Coronary artery (tissue), 2 donors: ENCODE measurements at regions not wholly inside any gene's neighbourhood (a gene's known extent, or its start where the extent isn't known, plus 50 kb on each side); places are given as distances from the start of the nearest gene placed in this dataset.
A peak's percentile ranks its signal among the peaks of the same experiment; 100 is the strongest.

Experiments used
- DNase-seq: peaks from one replicate; pipeline ENCODE4 v3.0.0-alpha.2; 2017; ENCODE audit warnings: low spot score
- H3K27ac ChIP-seq, 2 donors: fragments of 200-600 bp; sonication (generic); one replicate each; pipeline ENCODE4 v1.5.1; 2016 to 2019
- H3K4me3 ChIP-seq: fragments of 200-600 bp; sonication (generic); 2 replicates; pipeline ENCODE4 v1.5.1; 2016; ENCODE audit warnings: mild to moderate bottlenecking, moderate library complexity
- CTCF ChIP-seq: fragments of 200-600 bp; sonication (generic); IDR thresholded peaks from one replicate; pipeline ENCODE4 v1.5.1; 2019; ENCODE audit warnings: antibody characterized with exemption

GRCh38 chr13:112145551-112146360 is 78.8 kb downstream of the SOX1 start:
- Histone ChIP-seq H3K4me3 (no peak overlapping the region), H3K27ac (no peak overlapping the region)
- TF ChIP-seq CTCF: no peak
- peak; percentile 50 for DNase-seq

GRCh38 chr13:112150352-112150751 is 83.4 kb downstream of the SOX1 start:
- DNase-seq: no peak
- TF ChIP-seq CTCF: no peak
- H3K4me3 ChIP-seq: no peak overlapping the region
- no peak overlapping the region for H3K27ac ChIP-seq

GRCh38 chr13:112152846-112153245 is 85.9 kb downstream of the SOX1 start:
- Histone ChIP-seq H3K4me3 (no peak overlapping the region), H3K27ac (no peak overlapping the region)
- no peak for DNase-seq
- TF ChIP-seq CTCF: no peak

GRCh38 chr13:112153364-112153763 is 86.4 kb downstream of the SOX1 start:
- no peak overlapping the region for H3K4me3 ChIP-seq
- DNase-seq: no peak
- no peak for TF ChIP-seq CTCF
- no peak overlapping the region for H3K27ac ChIP-seq

GRCh38 chr13:112153846-112154245 is 86.9 kb downstream of the SOX1 start:
- TF ChIP-seq CTCF: no peak
- Histone ChIP-seq H3K4me3 (no peak overlapping the region), H3K27ac (no peak overlapping the region)
- DNase-seq: no peak

- DNase-seq: no peak
- TF ChIP-seq CTCF: no peak
- Histone ChIP-seq H3K27ac (no peak overlapping the region), H3K4me3 (no peak overlapping the region)
Measured at GRCh38 chr13:112154301-112155060, 87.5 kb downstream of the SOX1 start.
